Endothelial cell of umbilical vein (primary cell): ENCODE measurements at regions not wholly inside any gene's neighbourhood (a gene's known extent, or its start where the extent isn't known, plus 50 kb on each side); places are given as distances from the start of the nearest gene placed in this dataset.
"Not testable (repeated sequence)": the region's sequence is repeated elsewhere in the genome, so short reads cannot be mapped to it uniquely, and the experiment has no call there.

ENCODE experiments used
- BruUV-seq: library from RNA; stranded (reverse); fragments of 400-500 nt; replicated peaks from 2 replicates; lab custom pipeline; 2021; lab: Mats Ljungman, UMichigan
- CTCF ChIA-PET: fragments of 300-600, 350-600 bp; sonication (Branson Sonifier 250); formaldehyde crosslinking; loops from one replicate; lab custom pipeline; 2021; ENCODE audit warnings: antibody characterized with exemption, inconsistent platforms; lab: Charles Lee
- POLR2A ChIA-PET: fragments of 300-600, 350-600 bp; sonication (Branson Sonifier 250); formaldehyde crosslinking; loops from one replicate; lab custom pipeline; 2021; ENCODE audit warnings: antibody characterized with exemption, inconsistent platforms; lab: Charles Lee
- DNase-seq: peaks from one replicate; pipeline ENCODE4 v3.0.0-alpha.2; 2011; ENCODE audit warnings: low read depth, low spot score
- FAIRE-seq: peaks from 2 replicates; lab custom pipeline; 2011; peaks lifted over from hg19 to GRCh38; lab: Jason Lieb, UNC
- H2AFZ ChIP-seq: 2 replicates; pipeline ENCODE4 v1.6.0; 2012; ENCODE audit warnings: low read depth, low read length, control low read depth, inconsistent platforms
- H3K27ac ChIP-seq: 2 replicates; pipeline ENCODE4 v1.5.1; 2011; ENCODE audit warnings: low read depth, mild to moderate bottlenecking, control low read depth, low read length, moderate library complexity; ENCODE audit not compliant: insufficient read depth
- H3K27me3 ChIP-seq, 2 experiments: 2 replicates each; pipeline versions ENCODE4 v1.6.0 to v1.6.1; 2011; ENCODE audit warnings: low read length in 2 of 2, mixed read lengths in 1 of 2; ENCODE audit not compliant: control insufficient read depth in 2 of 2, insufficient read depth in 2 of 2
- H3K36me3 ChIP-seq, 2 experiments: 2 replicates in 1 of 2; 3 replicates in 1 of 2; pipeline ENCODE4 v1.5.1; 2011; ENCODE audit warnings: low read length in 2 of 2, mild to moderate bottlenecking in 1 of 2, moderate library complexity in 1 of 2; ENCODE audit not compliant: control insufficient read depth in 2 of 2, insufficient read depth in 2 of 2; ENCODE audit errors: extremely low read depth in 1 of 2
- H3K4me1 ChIP-seq: 3 replicates; pipeline ENCODE4 v1.5.1; 2011; ENCODE audit warnings: mild to moderate bottlenecking, low read length; ENCODE audit not compliant: control insufficient read depth, insufficient read depth; ENCODE audit errors: extremely low read depth
- H3K4me2 ChIP-seq: 2 replicates; pipeline ENCODE4 v1.6.1; 2011; ENCODE audit warnings: low read length, control low read depth, mixed read lengths; ENCODE audit not compliant: insufficient read depth
- H3K4me3 ChIP-seq, 3 experiments: fragments of 200-600 bp in 1 of 3; sonication (generic), shearing (Covaris generic) in 1 of 3; replicated peaks in 1 of 3; 2 replicates each; pipeline ENCODE4 v1.5.1; 2011 to 2016; ENCODE audit warnings: control low read depth in 3 of 3, low read length in 3 of 3, mild to moderate bottlenecking in 2 of 3, inconsistent platforms in 1 of 3, low read depth in 1 of 3, moderate library complexity in 1 of 3; ENCODE audit not compliant: insufficient read depth in 1 of 3
- H3K79me2 ChIP-seq: 2 replicates; pipeline ENCODE4 v1.6.0; 2012; ENCODE audit warnings: low read length, inconsistent platforms; ENCODE audit not compliant: control insufficient read depth, insufficient read depth
- H3K9ac ChIP-seq: replicated peaks from 2 replicates; pipeline ENCODE3; 2011; ENCODE audit warnings: low read length, control low read depth; ENCODE audit not compliant: insufficient read depth; ENCODE audit errors: extremely low read depth
- H3K9me1 ChIP-seq: replicated peaks from 3 replicates; pipeline ENCODE4 v1.6.0; 2011; ENCODE audit warnings: mild to moderate bottlenecking, low read length; ENCODE audit not compliant: control insufficient read depth, insufficient read depth; ENCODE audit errors: extremely low read depth
- H3K9me3 ChIP-seq: replicated peaks from 2 replicates; pipeline ENCODE4 v1.5.1; 2012; ENCODE audit warnings: low read length, inconsistent platforms; ENCODE audit not compliant: control insufficient read depth, insufficient read depth
- H4K20me1 ChIP-seq: replicated peaks from 2 replicates; pipeline ENCODE3; 2011; ENCODE audit warnings: mild to moderate bottlenecking, low read length; ENCODE audit not compliant: control insufficient read depth, insufficient read depth; ENCODE audit errors: extremely low read depth
- CTCF ChIP-seq, 2 donors: IDR thresholded peaks; 1 replicate in 1 of 2; 2 replicates in 1 of 2; pipeline ENCODE4 v1.5.1; 2011; ENCODE audit warnings: low read length in 2 of 2, mild to moderate bottlenecking in 2 of 2, moderate library complexity in 2 of 2, control low read depth in 1 of 2, inconsistent platforms in 1 of 2, low read depth in 1 of 2; ENCODE audit not compliant: insufficient read depth in 1 of 2; ENCODE audit errors: extremely low read depth in 1 of 2
- EZH2 ChIP-seq: IDR thresholded peaks from 2 replicates; pipeline ENCODE4 v1.6.1; 2012; ENCODE audit warnings: borderline replicate concordance, low read depth, mild to moderate bottlenecking, moderate library complexity, low read length, inconsistent platforms; ENCODE audit not compliant: severe bottlenecking
- FOS ChIP-seq: IDR thresholded peaks from 2 replicates; pipeline ENCODE4 v1.6.1; 2011; ENCODE audit warnings: mild to moderate bottlenecking, low read length, moderate library complexity, borderline replicate concordance; ENCODE audit not compliant: insufficient read depth
- GATA2 ChIP-seq: IDR thresholded peaks from 2 replicates; pipeline ENCODE4 v1.7.0; 2011; ENCODE audit warnings: low read depth, mild to moderate bottlenecking, moderate library complexity, mixed read lengths, low read length; ENCODE audit not compliant: insufficient read length, insufficient read depth
- JUN ChIP-seq: IDR thresholded peaks from 2 replicates; pipeline ENCODE4 v1.6.1; 2011; ENCODE audit warnings: borderline replicate concordance, low read depth; ENCODE audit not compliant: insufficient read length, insufficient read depth
- MAX ChIP-seq: IDR thresholded peaks from 2 replicates; pipeline ENCODE4 v1.6.1; 2011; ENCODE audit not compliant: insufficient read depth, insufficient read length
- MYC ChIP-seq: IDR thresholded peaks from one replicate; pipeline ENCODE4 v1.6.1; 2011; ENCODE audit warnings: mild to moderate bottlenecking, low read depth, low read length
- POLR2A ChIP-seq: IDR thresholded peaks from 2 replicates; pipeline ENCODE4 v1.6.1; 2012; ENCODE audit warnings: low read depth, mild to moderate bottlenecking, control low read depth, low read length
- POLR2AphosphoS5 ChIP-seq: IDR thresholded peaks from 2 replicates; pipeline ENCODE4 v1.6.1; 2012; ENCODE audit warnings: low read depth, mild to moderate bottlenecking, control low read depth, low read length, moderate library complexity; ENCODE audit not compliant: insufficient read depth
- dilution Hi-C: fragments of 300-500 bp; cut with MboI; formaldehyde crosslinking; loops from one replicate; pipeline ENCODE4 v1.15.0; 2019; ENCODE audit warnings: low sequenced_read_pairs; ENCODE audit not compliant: extremely low pct_ligation_motif_present
- intact Hi-C: fragments of 100-400 bp; cut with micrococcal nuclease; formaldehyde crosslinking; loops from one replicate; pipeline ENCODE4 v1.10.0; 2022

GRCh38 chr2:208916881-208917280, 507.0 kb upstream of the MAP2 start:
- Histone ChIP-seq H3K36me3 (no peaks in the 10 kb centered on the region), H2AFZ (no peak overlapping the region), H3K27me3 (no peaks in the 10 kb centered on the region), H3K79me2 (no peaks in the 10 kb centered on the region), H3K4me1 (no peaks in the 10 kb centered on the region), H3K9ac (no peak overlapping the region), H4K20me1 (no peaks in the 10 kb centered on the region), H3K9me3 (peaks cover 2% of the 10 kb centered on the region), H3K4me3 (no peak overlapping the region), H3K27ac (no peak overlapping the region), H3K9me1 (no peaks in the 10 kb centered on the region), H3K4me2 (no peak overlapping the region)
- BruUV-seq, result no TSS peak
- no peak for DNase-seq
- CTCF ChIA-PET, result no interaction called here
- intact Hi-C loops, result no loop called here
- FAIRE-seq, result no peak
- POLR2A ChIA-PET, result no interaction called here
- no peak for TF ChIP-seq MYC
- no peak for TF ChIP-seq EZH2
- TF ChIP-seq JUN, result no peak
- TF ChIP-seq POLR2A, result no peak
- TF ChIP-seq CTCF (IDR thresholded peaks at IDR 0.05; ENCODE audit: extremely low read depth in 1 of 2, insufficient read depth in 1 of 2, low read depth in 1 of 2, low read length in 2 of 2), result no peak
- no peak for TF ChIP-seq POLR2AphosphoS5
- no peak for TF ChIP-seq MAX
- no peak for TF ChIP-seq GATA2
- TF ChIP-seq FOS, result no peak
- dilution Hi-C loops, result no loop called here

- H3K27ac ChIP-seq, CTCF ChIA-PET, intact Hi-C loops, H2AFZ ChIP-seq, H3K9me1 ChIP-seq, H3K4me1 ChIP-seq, FAIRE-seq, BruUV-seq, DNase-seq, H3K4me2 ChIP-seq, H3K79me2 ChIP-seq, H3K9ac ChIP-seq, H3K9me3 ChIP-seq, dilution Hi-C loops, POLR2A ChIA-PET, H3K4me3 ChIP-seq, H3K27me3 ChIP-seq, H4K20me1 ChIP-seq, H3K36me3 ChIP-seq: not testable (repeated sequence)
Measured at GRCh38 chr2:208921358-208921757, 502.5 kb upstream of the MAP2 start.
